Glomerular visceral epithelial cell (primary cell): ENCODE measurements at regions not wholly inside any gene's neighbourhood (a gene's known extent, or its start where the extent isn't known, plus 50 kb on each side); places are given as distances from the start of the nearest gene placed in this dataset.
"Not testable (repeated sequence)": the region's sequence is repeated elsewhere in the genome, so short reads cannot be mapped to it uniquely, and the experiment has no call there.

Source experiments
- DNase-seq: peaks from one replicate; pipeline ENCODE4 v3.0.0-alpha.2; 2016; ENCODE audit errors: extremely low spot score

DNA sequence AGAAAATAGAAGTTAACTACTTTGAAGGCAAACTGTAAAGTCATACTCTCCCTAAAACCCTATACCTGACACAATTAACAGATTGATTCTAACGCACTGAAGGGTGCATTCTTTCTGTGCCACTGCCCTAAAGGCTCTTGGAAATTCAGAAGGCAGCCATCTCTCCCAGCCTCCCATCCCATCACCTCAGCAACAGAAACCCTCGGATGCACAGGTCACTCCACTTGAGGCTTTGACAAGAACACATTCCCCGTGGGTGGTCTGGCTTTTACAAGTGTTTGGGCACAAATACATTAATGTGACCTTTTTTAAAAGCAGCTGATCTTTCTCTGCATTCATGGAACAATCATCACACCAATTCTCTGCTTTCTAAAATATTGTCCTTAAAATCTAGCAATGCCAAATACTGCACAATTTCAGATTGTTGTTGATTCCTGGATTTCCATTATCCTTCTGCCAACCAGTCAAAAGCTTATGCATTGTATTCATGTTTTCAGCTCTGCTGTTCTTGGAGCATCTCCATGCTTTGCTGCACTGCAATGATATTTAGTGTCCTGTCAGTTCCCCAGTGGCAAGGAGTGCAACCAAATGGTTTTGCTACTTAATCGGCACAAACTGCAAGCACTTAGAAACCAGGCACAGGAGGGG is 175.6 kb downstream of the TMEM161B start:
- no peak for DNase-seq

DNA sequence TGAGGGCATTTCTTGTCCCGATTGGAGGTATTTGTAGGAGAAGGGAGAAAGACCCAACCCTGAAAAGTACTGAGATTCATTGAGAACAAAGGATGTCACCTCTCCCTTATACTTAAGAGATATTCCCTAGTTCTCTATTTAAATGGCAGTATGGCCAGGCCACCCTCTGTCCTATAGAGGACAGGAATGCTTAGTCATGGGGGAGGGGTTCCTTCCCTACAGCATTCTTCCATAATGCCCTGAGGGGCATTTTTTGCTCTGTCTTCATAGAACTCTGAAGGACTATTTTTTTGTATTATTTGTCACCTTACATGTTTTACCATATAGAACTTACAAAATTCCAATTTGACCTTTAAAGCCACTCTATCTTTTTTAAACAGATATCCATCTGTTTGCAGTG is 176.3 kb downstream of the TMEM161B start:
- no peak for DNase-seq

DNA sequence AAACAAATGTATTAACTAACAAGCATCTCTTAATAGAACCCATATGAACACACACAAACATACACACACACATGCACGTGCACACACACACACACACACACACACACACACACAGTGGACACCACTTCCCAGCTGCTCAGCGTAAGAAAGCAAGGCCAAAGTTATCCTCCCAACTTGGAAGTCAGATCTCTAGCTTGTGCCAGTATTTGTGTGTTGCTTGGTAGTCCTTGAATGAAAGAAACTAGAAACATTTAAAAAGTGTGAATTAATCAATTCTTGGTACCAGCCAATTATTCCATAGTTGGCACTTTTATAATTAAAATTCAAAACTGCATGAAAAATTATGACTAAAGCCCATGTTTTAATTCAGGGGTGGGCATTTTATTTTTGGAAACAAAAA is 178.1 kb downstream of the TMEM161B start:
- no peak for DNase-seq

DNA sequence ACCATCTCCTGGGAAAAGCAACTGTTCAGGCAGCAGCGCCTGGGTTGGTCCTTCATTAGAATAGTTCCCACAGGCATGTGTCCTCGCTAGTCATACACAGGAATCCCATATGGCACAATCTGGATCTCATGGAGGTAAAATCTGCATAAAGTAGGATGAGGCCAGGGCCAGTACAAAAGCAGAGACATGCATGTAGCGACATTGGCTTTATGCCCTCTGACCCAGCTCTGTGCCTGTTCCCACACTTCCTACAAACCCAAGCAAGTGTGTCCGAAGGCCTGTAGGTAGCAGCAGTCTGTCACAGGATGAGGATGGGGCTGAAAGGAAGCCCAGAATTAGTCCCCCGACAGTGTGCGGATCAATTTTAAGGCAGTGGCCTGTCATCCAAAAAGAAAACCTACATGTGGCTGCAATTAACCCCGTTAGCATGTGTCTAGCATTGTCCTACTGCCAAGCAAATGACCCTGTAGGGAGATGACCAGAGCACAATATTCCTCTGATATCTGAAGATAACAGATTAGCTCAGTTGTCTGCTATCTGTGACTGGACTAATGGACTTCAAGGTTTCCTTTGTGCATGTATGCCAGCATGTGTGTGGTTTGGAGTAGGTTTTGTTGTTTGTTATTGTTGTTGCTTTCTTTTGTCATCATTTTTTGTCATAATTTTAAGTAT is 178.8 kb downstream of the TMEM161B start:
- DNase-seq: no peak

DNA sequence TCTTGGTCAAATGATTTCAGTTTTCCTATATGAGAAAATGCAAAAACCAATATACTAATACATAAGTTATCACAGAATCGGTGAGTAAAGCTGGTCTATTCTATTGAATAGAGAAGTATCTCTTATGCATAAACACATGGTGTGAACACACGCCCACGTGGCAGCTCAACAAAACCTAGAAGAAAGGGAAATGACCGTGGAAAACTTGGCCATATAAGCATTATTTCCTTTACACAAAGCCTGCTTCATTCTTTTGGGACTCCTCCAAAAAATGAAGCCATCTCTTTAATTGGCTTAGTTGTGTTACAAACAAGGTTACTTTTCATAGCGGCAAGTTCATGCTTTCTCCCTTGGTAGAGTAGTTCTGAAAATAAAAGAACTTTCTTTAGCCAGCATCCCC is 183.2 kb downstream of the TMEM161B start:
- DNase-seq: no peak

DNA sequence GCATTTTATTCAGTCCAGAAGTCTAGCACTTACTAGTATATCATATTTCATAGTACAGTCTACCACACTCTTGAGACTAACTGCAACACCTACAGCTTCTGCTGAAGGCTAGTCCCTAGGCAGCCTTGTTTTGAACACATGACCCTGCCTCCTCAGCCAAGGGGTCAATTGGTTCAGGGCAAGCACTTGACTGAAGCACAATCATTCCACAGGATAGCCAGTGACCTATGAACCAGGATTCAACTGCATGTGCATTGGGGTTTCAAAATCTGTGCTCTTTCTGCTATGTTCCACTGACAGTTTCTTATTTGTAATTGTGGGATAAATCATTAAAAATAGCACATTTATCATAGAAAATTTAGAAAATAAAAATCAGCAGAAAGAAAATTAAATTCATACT is 186.8 kb downstream of the TMEM161B start:
- no peak for DNase-seq

DNA sequence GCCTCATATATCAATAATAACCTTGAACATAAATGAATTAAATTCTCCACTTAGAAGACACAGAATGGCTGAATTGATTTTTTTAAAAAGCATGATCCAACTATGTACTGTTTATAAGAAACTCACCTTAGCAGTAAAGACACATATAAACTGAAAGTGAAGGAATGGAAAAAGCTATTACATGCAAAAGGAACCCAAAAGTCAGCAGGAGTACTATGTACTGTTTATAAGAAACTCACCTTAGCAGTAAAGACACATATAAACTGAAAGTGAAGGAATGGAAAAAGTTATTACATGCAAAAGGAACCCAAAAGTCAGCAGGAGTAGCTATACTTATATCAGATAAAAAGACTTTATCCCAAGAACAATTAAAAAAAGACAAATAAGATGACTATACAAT is 204.8 kb downstream of the TMEM161B start:
- DNase-seq: no peak

DNA sequence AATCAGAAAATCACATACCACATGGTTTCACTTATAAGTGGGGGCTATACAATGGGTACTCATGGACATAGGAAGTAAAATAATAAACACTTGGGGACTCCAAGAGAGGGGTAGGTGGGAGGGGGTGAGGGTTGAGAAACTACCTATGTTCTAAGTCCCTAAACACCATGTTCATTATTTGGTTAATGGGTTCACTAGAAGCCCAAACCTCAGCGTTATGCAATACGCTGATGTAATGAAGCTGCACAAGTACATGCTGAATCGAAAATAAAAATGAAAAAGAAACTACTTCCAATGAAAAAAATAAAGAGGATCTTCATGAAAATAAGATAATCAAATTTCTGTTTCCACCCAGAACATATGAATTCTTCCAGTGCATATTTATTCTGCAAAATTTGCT is 208.5 kb downstream of the TMEM161B start:
- no peak for DNase-seq

DNA sequence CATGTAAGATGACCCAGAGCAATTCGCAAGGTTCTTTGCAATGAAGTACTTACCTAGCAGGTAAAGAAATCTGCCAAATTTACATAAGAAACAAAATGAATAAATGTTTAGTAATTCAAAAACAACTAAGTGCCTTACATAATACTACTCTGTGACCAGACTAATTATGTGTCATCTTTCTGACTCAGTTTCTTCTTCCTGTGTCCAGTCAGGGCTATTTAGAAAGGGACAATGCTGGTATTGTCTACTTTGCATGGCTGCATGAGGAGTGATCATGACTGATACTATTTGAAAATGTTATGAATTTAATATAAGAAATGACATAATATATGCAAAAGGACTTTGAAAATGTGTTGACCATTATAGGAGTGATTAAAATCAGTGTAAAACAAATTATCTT is 210.0 kb downstream of the TMEM161B start:
- no peak for DNase-seq

DNA sequence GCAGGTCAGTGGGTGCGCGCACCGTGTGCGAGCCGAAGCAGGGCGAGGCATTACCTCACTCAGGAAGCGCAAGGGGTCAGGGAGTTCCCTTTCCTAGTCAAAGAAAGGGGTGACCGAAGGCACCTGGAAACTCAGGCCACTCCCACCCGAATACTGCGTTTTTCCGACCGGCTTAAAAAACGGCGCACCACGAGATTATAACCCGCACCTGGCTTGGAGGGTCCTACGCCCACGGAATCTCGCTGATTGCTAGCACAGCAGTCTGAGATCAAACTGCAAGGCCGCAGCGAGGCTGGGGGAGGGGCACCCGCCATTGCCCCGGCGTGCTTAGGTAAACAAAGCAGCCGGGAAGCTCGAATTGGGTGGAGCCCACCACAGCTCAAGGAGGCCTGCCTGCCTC is 216.2 kb downstream of the TMEM161B start:
- not testable (repeated sequence) for DNase-seq

DNA sequence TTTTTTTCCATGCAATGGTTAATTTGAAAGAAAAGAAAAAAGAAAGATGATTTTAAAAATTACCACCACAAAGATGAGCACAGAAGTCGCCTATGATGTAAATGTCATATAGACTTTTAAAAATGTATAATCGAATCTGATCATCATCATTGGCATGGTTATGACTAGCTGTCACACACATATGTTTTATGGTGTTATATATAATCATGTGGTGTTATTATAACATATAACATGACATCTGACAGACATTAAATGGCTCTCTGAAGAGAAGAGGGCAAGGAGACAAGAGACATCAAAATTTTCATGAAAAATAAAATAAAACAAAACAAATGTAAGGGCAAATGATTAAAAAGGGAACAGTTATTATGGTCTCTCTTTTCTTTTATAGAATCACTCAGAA is 217.5 kb downstream of the TMEM161B start:
- DNase-seq: no peak

DNA sequence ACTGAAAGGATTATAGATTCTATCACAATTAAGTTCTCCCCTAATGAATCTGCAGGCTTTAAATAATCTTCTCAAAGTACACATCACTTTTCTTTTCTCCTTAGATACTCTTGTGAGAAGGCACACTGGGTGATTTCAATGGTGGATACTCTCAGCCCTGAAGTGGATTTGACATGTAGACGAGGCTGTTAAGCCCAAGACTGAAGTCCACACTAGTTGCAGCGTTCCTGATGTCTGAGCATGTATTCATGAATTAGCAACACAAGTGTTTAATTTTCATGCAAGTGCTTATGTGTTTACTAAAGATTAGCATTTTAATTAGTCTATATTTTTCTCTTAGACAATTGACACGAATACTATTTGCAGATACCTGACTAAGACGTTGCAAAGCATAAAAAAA is 218.9 kb downstream of the TMEM161B start:
- no peak for DNase-seq

DNA sequence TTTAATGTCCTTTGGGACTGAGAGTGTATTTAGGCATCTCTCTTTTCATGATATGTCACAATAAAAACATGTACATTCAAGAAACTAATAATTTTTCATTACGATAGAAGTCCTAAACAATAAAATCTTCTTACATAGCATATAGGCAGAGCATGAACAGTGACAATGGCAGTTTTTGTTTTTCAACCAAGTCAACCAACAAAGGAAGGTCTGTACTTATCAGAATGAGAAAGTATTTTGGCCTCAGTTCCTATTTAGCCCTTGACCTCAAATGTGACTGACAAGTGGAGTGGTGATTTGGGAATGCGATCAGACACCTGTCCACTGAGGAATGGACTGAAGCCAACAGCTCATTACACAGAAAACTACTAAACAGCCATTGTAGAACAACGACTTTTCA is 219.5 kb downstream of the TMEM161B start:
- DNase-seq: no peak

DNA sequence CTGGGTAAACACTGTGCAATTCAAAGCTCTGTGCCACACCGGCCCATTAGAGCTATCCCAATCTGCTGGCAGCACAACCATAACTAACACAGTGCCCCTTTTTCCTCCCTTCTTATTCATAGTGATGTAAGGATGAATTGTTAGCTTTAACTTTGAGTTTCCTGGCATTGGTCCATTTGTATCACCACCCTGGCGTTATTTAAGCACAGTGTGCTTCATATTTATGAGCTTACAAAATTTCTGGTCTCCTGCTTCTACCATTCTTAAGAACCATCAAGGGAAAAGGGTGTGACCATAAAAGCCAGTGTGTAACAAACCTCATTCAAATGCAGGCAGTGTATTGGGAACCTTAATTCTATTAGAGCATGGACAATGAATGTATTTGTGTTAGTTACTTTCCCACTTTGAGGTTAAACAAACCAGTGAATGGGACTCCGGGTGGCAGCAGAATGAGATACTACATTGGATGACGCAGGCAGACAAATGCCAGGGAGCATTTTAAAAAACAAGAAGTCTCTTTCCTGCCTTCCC is 222.6 kb downstream of the TMEM161B start:
- DNase-seq: no peak

DNA sequence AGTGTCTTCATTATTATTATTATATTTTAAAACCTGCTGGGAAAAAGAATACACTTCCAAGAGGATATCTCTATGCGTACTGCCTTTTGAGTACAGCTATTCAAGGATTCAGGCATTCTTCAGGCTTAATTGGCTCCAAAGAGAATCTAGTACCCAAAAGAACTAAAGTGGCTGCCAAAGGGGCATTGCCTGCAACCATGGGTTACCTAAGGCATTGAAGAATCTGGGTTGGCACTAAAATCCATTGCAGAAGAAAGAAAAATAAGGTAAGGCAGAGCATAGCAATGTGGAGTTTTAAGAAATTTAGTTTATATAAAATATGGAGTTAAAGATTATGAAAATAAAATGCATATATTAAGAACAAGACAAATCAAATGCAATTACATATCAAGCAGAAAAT is 223.5 kb downstream of the TMEM161B start:
- DNase-seq: no peak

DNA sequence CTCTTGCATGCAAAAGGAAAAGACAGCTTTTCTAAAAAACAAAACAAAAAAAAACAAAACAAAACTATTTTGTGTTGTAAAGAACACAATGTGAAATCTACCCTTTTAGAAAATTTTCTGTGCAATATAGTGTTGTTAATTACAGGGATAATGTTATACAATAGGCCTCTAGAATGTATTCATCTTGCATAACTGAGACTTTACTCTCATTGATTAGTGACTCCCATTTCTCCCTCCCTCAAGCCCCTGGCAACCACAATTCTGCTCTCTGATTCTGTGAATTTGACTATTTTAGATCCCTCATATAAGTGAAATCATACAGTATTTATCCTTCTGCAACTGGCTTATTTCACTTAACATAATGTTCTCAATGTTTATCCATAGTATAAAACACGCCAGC is 234.1 kb downstream of the TMEM161B start:
- no peak for DNase-seq

DNA sequence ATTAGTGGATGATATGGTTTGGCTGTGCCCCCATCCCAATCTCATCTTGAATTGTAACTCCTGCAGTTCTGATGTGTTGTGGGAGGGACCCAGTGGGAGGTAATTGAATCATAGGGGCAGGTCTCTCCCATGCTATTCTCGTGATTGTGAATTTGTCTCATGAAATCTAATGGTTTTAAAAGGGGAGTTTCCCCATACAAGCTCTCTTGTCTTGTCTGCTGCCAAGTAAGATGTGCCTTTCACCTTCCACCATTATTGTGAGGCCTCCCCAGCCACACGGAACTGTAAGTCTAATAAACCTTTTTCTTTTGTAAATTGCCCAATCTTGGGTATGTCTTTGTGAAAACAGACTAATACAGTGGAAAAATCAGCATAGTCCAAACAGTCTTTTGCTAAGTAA is 235.5 kb downstream of the TMEM161B start:
- DNase-seq: no peak

DNA sequence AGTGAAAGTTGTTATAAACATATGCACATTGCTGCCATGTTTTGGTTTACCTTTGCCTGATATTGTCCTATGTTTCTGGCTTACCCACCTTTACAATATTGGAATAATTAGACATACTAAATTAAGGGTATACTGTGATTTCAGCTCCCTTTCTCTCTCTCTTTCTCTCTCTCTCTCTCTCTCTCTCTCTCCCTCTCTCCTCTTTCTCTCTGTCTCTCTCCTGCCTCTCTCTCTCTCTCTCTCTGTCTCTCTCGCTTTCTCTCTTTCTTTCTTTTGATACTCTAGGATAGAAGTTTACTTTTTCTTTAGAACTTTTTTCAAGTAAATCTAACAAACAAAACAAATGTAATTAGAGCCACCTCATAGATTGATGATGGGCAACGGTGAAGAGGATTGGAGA is 239.6 kb downstream of the TMEM161B start:
- no peak for DNase-seq

DNA sequence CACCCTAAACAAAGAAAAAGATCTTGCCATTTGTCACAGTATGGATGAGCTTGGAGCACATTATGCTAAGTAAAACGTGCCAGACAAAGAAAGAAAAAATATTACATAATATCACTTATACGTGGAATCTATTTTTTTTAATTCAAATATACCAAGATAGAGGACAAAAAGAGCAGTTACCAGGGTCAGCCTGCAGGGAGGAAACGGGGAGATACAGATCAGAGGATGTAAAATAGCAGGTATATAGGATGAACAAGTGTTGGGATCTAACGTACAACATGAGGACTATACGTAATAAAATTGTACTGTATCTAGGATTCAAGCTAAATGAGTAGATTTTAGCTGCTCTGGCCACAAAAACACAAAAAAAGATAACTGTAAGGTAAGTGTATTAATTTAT is 247.5 kb downstream of the TMEM161B start:
- DNase-seq: no peak

DNA sequence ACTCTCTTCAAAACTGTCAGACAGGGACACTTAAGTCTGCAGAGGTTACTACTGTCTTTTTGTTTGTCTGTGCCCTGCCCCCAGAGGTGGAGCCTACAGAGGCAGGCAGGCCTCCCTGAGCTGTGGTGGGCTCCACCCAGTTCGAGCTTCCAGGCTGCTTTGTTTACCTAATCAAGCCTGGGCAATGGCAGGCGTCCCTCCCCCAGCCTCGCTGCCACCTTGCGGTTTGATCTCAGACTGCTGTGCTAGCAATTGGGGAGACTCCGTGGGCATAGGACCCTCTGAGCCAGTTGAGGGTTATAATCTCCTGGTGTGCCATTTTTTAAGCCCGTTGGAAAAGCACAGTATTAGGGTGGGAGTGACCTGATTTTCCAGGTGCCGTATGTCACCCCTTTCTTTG is 253.7 kb downstream of the TMEM161B start:
- not testable (repeated sequence) for DNase-seq

DNA sequence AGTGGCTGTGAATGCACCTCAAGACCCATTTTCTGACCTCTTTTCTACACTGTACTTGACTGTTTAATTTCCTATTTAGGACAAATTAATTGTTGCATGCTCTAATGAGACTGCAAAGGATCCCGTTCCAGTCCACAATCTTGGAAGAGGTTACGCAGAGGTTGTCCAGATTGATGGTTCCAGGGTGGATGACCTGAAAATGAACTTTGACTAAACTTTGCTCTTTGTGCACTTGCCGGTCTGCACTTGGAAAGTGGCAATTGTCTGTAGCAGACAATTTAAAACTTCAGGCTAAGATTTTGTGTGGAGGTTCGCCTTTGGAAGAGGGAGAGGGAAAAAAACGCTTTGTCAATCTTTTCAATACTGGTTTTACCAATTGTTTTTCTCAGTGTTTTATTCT is 267.8 kb downstream of the TMEM161B start:
- DNase-seq: no peak

DNA sequence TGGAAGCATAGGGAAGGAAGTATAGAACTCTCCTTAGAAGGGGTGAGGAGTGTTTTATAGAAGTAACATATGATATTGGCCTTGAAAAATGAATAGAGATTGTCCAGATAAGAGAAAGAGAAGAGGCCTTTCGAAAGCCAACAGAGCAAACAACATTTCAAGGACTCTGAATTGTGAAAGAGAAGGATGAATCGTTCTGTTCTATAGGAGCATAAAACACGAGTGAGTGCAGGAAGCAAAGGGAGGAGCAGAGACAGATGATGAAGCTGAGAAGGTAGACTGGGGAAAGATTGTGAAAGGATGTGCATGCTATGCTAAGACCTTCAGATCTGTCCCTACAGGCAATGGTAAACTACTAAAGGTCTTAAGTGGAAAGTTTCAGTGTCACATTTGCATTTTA is 271.0 kb downstream of the TMEM161B start:
- DNase-seq: no peak

DNA sequence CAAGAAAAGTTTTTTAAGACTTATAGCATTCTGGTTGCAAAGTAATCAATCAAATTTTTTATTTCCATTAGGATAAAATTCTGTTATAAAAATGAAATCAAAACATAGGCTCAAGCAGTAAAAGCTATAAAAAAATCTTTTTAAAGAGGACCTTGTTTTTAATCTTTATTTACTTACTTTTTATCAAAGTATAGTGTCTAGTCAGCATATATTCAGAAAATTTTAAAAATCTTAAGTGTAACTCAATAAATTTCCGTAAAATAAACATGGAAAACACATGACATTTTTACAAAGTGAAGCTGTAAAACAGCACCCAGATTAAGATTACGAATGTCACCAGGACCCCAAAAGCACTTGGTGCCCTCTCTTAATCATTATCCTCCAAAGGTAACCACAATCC is 302.4 kb downstream of the TMEM161B start:
- DNase-seq: no peak

DNA sequence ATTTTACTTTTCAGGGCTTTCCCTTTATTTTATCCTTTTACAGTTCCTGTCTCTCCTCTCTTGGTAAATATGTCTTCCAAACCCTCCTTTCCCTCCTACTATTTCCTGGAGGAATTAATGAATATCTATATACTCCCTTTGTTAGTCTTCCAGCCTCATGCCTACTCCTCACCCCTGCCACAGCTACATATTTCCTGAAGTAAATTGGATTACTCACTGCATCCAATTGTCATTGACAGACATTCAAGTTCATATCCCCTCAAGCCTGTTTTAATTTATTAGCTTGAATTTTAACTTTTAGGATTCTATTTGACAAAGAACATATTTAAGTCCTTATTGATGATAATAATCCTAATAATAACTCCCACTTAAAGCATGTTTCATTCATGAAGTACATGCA is 314.5 kb downstream of the TMEM161B start:
- DNase-seq: no peak
